ENCODE measurements at regions not wholly inside any gene's neighbourhood (a gene's known extent, or its start where the extent isn't known, plus 50 kb on each side); places are given as distances from the start of the nearest gene placed in this dataset.

DNA sequence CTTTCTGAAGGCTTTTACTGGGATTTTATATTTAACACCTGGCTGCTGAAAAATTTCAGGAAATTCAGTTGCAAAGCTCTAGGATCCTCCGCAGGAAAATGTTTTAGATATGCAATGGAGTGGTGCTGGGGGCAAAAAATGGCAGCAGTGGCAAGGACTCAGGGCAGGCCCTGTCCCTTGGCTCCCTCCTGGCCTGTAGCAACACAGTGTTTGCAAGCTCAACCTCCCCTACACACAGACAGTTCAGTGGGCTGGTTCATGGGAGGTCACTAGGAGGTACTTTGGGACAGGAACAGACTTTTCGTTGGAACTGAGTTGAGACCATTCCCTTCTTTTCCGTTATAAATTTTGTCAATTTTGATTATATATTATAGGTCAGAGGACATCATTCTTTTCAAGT is 270.4 kb downstream of the ADAMTS20 start:
- TF ChIP-seq, protein P1, sequence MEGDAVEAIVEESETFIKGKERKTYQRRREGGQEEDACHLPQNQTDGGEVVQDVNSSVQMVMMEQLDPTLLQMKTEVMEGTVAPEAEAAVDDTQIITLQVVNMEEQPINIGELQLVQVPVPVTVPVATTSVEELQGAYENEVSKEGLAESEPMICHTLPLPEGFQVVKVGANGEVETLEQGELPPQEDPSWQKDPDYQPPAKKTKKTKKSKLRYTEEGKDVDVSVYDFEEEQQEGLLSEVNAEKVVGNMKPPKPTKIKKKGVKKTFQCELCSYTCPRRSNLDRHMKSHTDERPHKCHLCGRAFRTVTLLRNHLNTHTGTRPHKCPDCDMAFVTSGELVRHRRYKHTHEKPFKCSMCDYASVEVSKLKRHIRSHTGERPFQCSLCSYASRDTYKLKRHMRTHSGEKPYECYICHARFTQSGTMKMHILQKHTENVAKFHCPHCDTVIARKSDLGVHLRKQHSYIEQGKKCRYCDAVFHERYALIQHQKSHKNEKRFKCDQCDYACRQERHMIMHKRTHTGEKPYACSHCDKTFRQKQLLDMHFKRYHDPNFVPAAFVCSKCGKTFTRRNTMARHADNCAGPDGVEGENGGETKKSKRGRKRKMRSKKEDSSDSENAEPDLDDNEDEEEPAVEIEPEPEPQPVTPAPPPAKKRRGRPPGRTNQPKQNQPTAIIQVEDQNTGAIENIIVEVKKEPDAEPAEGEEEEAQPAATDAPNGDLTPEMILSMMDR (IDR thresholded peaks at IDR 0.05), result no peak
- TF ChIP-seq POLR2A (IDR thresholded peaks at IDR 0.05), result no peak

Data from Peyer's patch (tissue), 4 donors.